ENCODE measurements at regions not wholly inside any gene's neighbourhood (a gene's known extent, or its start where the extent isn't known, plus 50 kb on each side); places are given as distances from the start of the nearest gene placed in this dataset.

DNA sequence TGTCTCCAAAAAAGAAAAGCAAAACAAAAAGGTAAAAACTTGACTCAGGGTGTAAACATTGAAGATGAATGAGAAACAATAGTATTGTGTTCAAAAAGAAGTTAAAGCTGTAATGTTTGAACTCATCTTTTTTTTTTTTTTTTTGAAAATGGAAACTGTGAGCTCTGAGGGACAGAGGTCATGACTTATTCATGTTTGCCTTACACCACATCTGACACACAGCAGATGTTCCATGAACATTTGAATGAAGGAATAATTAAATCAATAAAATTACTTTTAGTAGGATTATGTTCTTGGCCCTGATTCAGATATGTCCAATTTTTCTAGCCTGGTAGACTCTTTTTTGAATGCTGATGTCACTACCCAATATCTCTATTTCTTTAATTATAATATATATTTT lies 95.7 kb upstream of the MED13 start:
- POLR2A ChIA-PET: interaction anchor here (0.6 kb wide), 1 partner anchor 26 kb away, joined by 11 read pairs; no protein-coding TSS in a partner anchor
- CTCF ChIA-PET: interaction anchor here (1.7 kb wide), 1 partner anchor 11 kb away, joined by 4 read pairs; no protein-coding TSS in a partner anchor
- DNase-seq (ENCODE audit: extremely low spot score): no peak
- TF ChIP-seq, protein P1, sequence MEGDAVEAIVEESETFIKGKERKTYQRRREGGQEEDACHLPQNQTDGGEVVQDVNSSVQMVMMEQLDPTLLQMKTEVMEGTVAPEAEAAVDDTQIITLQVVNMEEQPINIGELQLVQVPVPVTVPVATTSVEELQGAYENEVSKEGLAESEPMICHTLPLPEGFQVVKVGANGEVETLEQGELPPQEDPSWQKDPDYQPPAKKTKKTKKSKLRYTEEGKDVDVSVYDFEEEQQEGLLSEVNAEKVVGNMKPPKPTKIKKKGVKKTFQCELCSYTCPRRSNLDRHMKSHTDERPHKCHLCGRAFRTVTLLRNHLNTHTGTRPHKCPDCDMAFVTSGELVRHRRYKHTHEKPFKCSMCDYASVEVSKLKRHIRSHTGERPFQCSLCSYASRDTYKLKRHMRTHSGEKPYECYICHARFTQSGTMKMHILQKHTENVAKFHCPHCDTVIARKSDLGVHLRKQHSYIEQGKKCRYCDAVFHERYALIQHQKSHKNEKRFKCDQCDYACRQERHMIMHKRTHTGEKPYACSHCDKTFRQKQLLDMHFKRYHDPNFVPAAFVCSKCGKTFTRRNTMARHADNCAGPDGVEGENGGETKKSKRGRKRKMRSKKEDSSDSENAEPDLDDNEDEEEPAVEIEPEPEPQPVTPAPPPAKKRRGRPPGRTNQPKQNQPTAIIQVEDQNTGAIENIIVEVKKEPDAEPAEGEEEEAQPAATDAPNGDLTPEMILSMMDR (IDR thresholded peaks at IDR 0.05; ENCODE audit: control extremely low read depth, extremely low read depth, low read depth, missing control alignments): no peak

DNA sequence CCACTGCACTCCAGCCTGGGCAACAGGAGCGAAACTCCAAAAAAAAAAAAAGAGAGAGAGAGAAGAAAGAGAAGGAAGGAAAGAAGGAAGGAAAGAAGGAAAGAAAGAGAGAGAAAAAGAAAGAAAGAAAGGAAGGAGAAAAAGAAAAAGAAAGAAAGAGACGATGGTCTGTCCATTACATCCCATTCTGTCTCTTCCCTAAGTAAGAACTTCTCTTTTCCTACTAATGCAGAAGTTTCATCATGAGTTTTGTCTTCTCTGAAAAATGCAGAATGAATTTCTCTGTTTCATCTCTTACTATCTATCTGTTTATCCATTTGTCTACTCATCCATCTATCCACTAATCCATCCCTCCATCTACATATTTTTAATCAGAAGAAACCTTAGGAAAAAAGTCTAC lies 94.9 kb upstream of the MED13 start:
- TF ChIP-seq, protein P1 (IDR thresholded peaks at IDR 0.05; ENCODE audit: control extremely low read depth, extremely low read depth, low read depth, missing control alignments): no peak
- ChIA-PET POLR2A (no interaction called here), CTCF (interaction anchor here (1.7 kb wide), 1 partner anchor 12 kb away, joined by 4 read pairs; no protein-coding TSS in a partner anchor)

DNA sequence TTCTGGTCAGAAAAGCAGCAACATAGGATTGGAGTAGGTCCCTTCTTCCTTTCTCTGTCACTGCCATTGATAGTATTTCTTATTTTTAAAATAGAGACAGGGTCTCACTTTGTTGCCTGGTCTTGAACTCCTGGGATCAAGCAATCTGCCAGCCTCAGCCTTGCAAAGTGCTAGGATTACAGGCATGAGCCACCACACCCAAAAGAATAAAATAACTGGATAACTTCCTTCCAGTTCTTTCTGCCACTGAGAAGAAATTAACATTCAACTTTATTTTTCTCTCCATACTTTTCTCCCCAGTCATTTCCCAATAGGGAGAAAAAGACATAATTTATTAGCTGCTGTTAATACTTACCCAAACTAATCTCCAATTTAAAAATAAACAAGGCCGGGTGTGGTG lies 91.9 kb upstream of the MED13 start:
- DNase-seq (ENCODE audit: extremely low spot score): no peak
- ChIA-PET CTCF (no interaction called here), POLR2A (no interaction called here)
- TF ChIP-seq, protein P1 (IDR thresholded peaks at IDR 0.05; ENCODE audit: control extremely low read depth, extremely low read depth, low read depth, missing control alignments): no peak

More for the DNA sequence above, 94.9 kb upstream of the MED13 start:
- DNase-seq (ENCODE audit: extremely low spot score): no peak

DNA sequence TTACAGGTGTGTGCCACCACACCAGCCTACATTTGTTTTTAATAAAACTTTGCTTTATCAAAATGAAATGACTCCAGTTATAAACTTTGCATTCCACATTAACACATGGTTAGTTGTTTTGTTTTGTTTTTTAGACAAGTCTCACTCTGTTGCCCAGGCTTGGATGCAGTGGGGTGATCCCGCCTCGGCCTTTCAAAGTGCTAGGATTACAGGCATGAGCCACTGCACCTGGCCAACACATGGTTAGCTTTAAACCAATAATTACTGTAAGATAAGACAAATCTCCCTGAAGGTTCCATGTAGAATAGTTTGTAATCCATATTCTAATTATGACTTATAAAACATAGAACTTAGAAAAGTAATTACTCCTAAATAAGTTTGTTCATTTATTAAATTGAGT lies 89.8 kb upstream of the MED13 start:
- CTCF ChIA-PET: no interaction called here
- POLR2A ChIA-PET: no interaction called here
- TF ChIP-seq, protein P1 (IDR thresholded peaks at IDR 0.05; ENCODE audit: control extremely low read depth, extremely low read depth, low read depth, missing control alignments): no peak
- no peak for DNase-seq (ENCODE audit: extremely low spot score)

DNA sequence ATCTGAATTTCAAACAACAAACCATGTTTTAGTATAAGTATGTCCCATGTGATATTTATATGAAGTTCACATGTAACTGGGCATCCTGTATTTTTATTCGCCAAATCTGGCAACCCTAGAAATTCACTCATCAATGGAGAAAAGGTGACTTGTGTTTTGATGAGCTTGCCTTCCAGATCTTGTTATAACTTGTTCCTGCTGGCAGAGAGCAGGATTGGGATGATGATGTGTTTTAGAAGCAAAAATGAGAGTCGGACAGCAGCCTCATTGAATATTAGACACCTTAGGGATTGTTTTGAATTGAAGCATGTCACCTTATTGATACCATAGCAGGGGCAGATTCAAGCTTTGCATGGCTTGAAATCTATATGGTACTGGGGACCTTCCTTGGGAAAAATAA lies 85.4 kb upstream of the MED13 start:
- POLR2A ChIA-PET: no interaction called here
- DNase-seq (ENCODE audit: extremely low spot score): no peak
- CTCF ChIA-PET: no interaction called here
- TF ChIP-seq, protein P1 (IDR thresholded peaks at IDR 0.05; ENCODE audit: control extremely low read depth, extremely low read depth, low read depth, missing control alignments): no peak

DNA sequence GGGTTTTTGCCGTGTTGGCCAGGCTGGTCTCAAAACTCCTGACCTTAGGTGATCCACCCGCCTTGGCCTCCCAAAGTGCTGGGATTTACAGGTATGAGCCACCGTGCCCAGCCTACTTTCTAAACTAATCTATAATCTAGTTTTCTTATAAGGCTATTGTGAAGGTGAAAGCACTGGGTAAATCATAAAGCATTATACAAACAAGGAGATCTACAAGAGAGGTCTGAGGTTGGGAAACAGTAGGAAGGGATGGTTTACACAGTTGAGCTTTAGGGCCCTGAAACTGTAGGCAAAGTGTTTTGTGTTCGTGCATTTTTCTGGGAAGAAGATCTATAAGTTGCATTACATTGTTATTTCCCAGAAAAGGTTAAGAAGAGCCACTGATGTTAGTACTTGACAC lies 84.9 kb upstream of the MED13 start:
- ChIA-PET POLR2A (no interaction called here), CTCF (no interaction called here)
- TF ChIP-seq, protein P1 (IDR thresholded peaks at IDR 0.05; ENCODE audit: control extremely low read depth, extremely low read depth, low read depth, missing control alignments): no peak
- DNase-seq (ENCODE audit: extremely low spot score): no peak

DNA sequence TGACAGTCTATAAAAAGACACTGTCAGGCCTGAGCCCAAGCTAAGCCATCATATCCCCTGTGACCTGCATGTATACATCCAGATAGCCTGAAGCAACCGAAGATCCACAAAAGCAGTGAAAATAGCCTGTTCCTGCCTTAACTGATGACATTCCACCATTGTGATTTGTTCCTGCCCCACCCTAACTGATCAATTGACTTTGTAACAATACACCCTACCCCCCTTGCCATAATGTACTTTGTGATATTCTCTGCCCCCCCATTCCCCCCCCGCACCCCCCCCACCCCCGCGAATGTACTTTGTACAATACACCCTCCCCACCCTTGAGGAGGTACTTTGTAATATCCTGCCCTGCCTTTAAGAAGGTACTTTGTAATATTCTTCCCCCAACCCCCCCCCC lies 82.2 kb upstream of the MED13 start:
- TF ChIP-seq, protein P1 (IDR thresholded peaks at IDR 0.05; ENCODE audit: control extremely low read depth, extremely low read depth, low read depth, missing control alignments): no peak
- ChIA-PET CTCF (no interaction called here), POLR2A (no interaction called here)
- DNase-seq (ENCODE audit: extremely low spot score): no peak

All from GM10248 (cell line).